CD8-positive, alpha-beta memory T cell (primary cell): ENCODE measurements at regions not wholly inside any gene's neighbourhood (a gene's known extent, or its start where the extent isn't known, plus 50 kb on each side); places are given as distances from the start of the nearest gene placed in this dataset.
"Not testable (repeated sequence)": the region's sequence is repeated elsewhere in the genome, so short reads cannot be mapped to it uniquely, and the experiment has no call there.

Source experiments
- CTCF ChIA-PET: fragments of 350-600 bp; sonication (Branson Sonifier 250); formaldehyde crosslinking; loops from one replicate; lab custom pipeline; 2021; ENCODE audit warnings: antibody characterized with exemption; lab: Charles Lee
- POLR2A ChIA-PET: fragments of 350-600 bp; sonication (Branson Sonifier 250); formaldehyde crosslinking; loops from one replicate; lab custom pipeline; 2021; ENCODE audit warnings: antibody characterized with exemption; lab: Charles Lee
- DNase-seq, 5 donors: peaks; one replicate each; pipeline versions ENCODE4 v3.0.0 to v3.0.0-alpha.2; 2020 to 2022; ENCODE audit warnings: mixed read lengths in 1 of 5
- H3K27ac ChIP-seq: one replicate; pipeline ENCODE4 v1.7.0; 2013; ENCODE audit warnings: low read depth, mild to moderate bottlenecking, low read length, moderate library complexity
- H3K27me3 ChIP-seq: 2 replicates; pipeline ENCODE4 v1.7.0; 2013; ENCODE audit warnings: low read length, mild to moderate bottlenecking; ENCODE audit not compliant: insufficient read depth, poor library complexity, severe bottlenecking
- H3K36me3 ChIP-seq: 2 replicates; pipeline ENCODE4 v1.7.0; 2013; ENCODE audit warnings: mild to moderate bottlenecking, low read length, moderate library complexity; ENCODE audit not compliant: insufficient read depth
- H3K4me1 ChIP-seq: 2 replicates; pipeline ENCODE4 v1.7.0; 2013; ENCODE audit warnings: mild to moderate bottlenecking, low read length, moderate library complexity; ENCODE audit not compliant: insufficient read depth
- H3K4me3 ChIP-seq: 2 replicates; pipeline ENCODE4 v1.7.0; 2013; ENCODE audit warnings: mild to moderate bottlenecking, low read length
- H3K9me3 ChIP-seq: 2 replicates; pipeline ENCODE4 v1.7.0; 2013; ENCODE audit warnings: mild to moderate bottlenecking, low read length
- H3K27ac Mint-ChIP-seq, 8 donors: one replicate each; pipeline ENCODE4 v1.8.0; 2020 to 2021; ENCODE audit warnings: mixed read lengths in 8 of 8, mild to moderate bottlenecking in 6 of 8, inconsistent platforms in 3 of 8, moderate library complexity in 3 of 8
- H3K27me3 Mint-ChIP-seq, 2 donors: one replicate each; pipeline ENCODE4 v1.8.0; 2020 to 2021; ENCODE audit warnings: mixed read lengths in 2 of 2, mild to moderate bottlenecking in 1 of 2, moderate library complexity in 1 of 2
- H3K36me3 Mint-ChIP-seq, 3 donors: one replicate each; pipeline ENCODE4 v1.8.0; 2020 to 2021; ENCODE audit warnings: mixed read lengths in 3 of 3, inconsistent platforms in 1 of 3, mild to moderate bottlenecking in 1 of 3
- H3K4me1 Mint-ChIP-seq, 3 donors: one replicate each; pipeline ENCODE4 v1.8.0; 2020 to 2021; ENCODE audit warnings: mixed read lengths in 3 of 3, inconsistent platforms in 1 of 3, mild to moderate bottlenecking in 1 of 3
- H3K4me3 Mint-ChIP-seq, 7 donors: one replicate each; pipeline ENCODE4 v1.8.0; 2020 to 2021; ENCODE audit warnings: mixed read lengths in 7 of 7, mild to moderate bottlenecking in 6 of 7, moderate library complexity in 4 of 7, inconsistent platforms in 2 of 7
- H3K9me3 Mint-ChIP-seq, 5 donors: one replicate each; pipeline ENCODE4 v1.8.0; 2020 to 2022; ENCODE audit warnings: mixed read lengths in 5 of 5, mild to moderate bottlenecking in 3 of 5, moderate library complexity in 2 of 5, inconsistent platforms in 1 of 5

GRCh38 chr3:22691407-22691806, 511.7 kb upstream of the UBE2E2 start:
- H3K27me3 ChIP-seq = no peaks in the 10 kb centered on the region

GRCh38 chr3:22691856-22692628, 511.1 kb upstream of the UBE2E2 start:
- Mint-ChIP-seq H3K4me1 (no peaks in the 10 kb centered on the region), H3K4me3 (no peak overlapping the region), H3K27me3 (no peaks in the 10 kb centered on the region), H3K27ac (no peak overlapping the region), H3K36me3 (no peaks in the 10 kb centered on the region), H3K9me3 (peaks cover 0 to 10% (median 5%) of the 10 kb centered on the region in 5 donors)
- H3K36me3 ChIP-seq = no peaks in the 10 kb centered on the region
- H3K27ac ChIP-seq = no peak overlapping the region
- H3K9me3 ChIP-seq = no peaks in the 10 kb centered on the region
- H3K4me1 ChIP-seq = no peaks in the 10 kb centered on the region
- DNase-seq = no peak
- H3K27me3 ChIP-seq = no peaks in the 10 kb centered on the region
- ChIA-PET POLR2A (no interaction called here), CTCF (no interaction called here)
- H3K4me3 ChIP-seq = no peak overlapping the region

More at GRCh38 chr3:22691407-22691806, 511.7 kb upstream of the UBE2E2 start:
- no peaks in the 10 kb centered on the region for H3K36me3 ChIP-seq
- ChIA-PET CTCF (no interaction called here), POLR2A (no interaction called here)
- H3K4me1 ChIP-seq = no peaks in the 10 kb centered on the region
- peaks cover 3 to 16% (median 10%) of the 10 kb centered on the region in 5 donors for H3K9me3 Mint-ChIP-seq
- no peak overlapping the region for H3K27ac ChIP-seq
- DNase-seq = no peak
- no peaks in the 10 kb centered on the region for H3K4me1 Mint-ChIP-seq
- H3K27ac Mint-ChIP-seq = no peak overlapping the region
- no peak overlapping the region for H3K4me3 Mint-ChIP-seq
- no peak overlapping the region for H3K4me3 ChIP-seq
- no peaks in the 10 kb centered on the region for H3K9me3 ChIP-seq
- H3K27me3 Mint-ChIP-seq = no peaks in the 10 kb centered on the region
- H3K36me3 Mint-ChIP-seq = no peaks in the 10 kb centered on the region

GRCh38 chr3:22700876-22701275, 502.3 kb upstream of the UBE2E2 start:
- Mint-ChIP-seq H3K27me3 (no peaks in the 10 kb centered on the region), H3K4me1 (no peaks in the 10 kb centered on the region), H3K9me3 (peaks cover under 1 to 12% (median 3%) of the 10 kb centered on the region in 5 donors), H3K27ac (no peak overlapping the region), H3K4me3 (peak overlapping the region in 1 of 7 donors; percentile 11), H3K36me3 (no peaks in the 10 kb centered on the region)
- no peaks in the 10 kb centered on the region for H3K36me3 ChIP-seq
- no peak for DNase-seq
- H3K4me3 ChIP-seq = no peak overlapping the region
- no peak overlapping the region for H3K27ac ChIP-seq
- H3K4me1 ChIP-seq = no peaks in the 10 kb centered on the region
- ChIA-PET CTCF (no interaction called here), POLR2A (no interaction called here)
- H3K9me3 ChIP-seq = no peaks in the 10 kb centered on the region
- H3K27me3 ChIP-seq = no peaks in the 10 kb centered on the region

- no peak overlapping the region for H3K27ac Mint-ChIP-seq
- peaks cover 0 to under 1% (median 0%) of the 10 kb centered on the region in 3 donors for H3K36me3 Mint-ChIP-seq
- H3K4me1 Mint-ChIP-seq = no peaks in the 10 kb centered on the region
- Histone ChIP-seq H3K9me3 (no peaks in the 10 kb centered on the region), H3K4me3 (no peak overlapping the region), H3K27me3 (no peaks in the 10 kb centered on the region), H3K27ac (no peak overlapping the region), H3K4me1 (no peaks in the 10 kb centered on the region), H3K36me3 (no peaks in the 10 kb centered on the region)
- H3K4me3 Mint-ChIP-seq = no peak overlapping the region
- DNase-seq = no peak
- CTCF ChIA-PET = no interaction called here
- POLR2A ChIA-PET = no interaction called here
- no peaks in the 10 kb centered on the region for H3K27me3 Mint-ChIP-seq
- peaks cover 3 to 13% (median 9%) of the 10 kb centered on the region in 5 donors for H3K9me3 Mint-ChIP-seq
Measured at GRCh38 chr3:22704166-22704565, 499.0 kb upstream of the UBE2E2 start.

- no peaks in the 10 kb centered on the region for H3K9me3 ChIP-seq
- Mint-ChIP-seq H3K36me3 (peaks cover 0 to 6% (median 0%) of the 10 kb centered on the region in 3 donors), H3K27me3 (no peaks in the 10 kb centered on the region)
Measured at GRCh38 chr3:22704571-22705354, 498.4 kb upstream of the UBE2E2 start.

GRCh38 chr3:22706922-22707321, 496.2 kb upstream of the UBE2E2 start:
- CTCF ChIA-PET, H3K27ac Mint-ChIP-seq, H3K36me3 Mint-ChIP-seq, H3K9me3 ChIP-seq, H3K27me3 ChIP-seq, H3K4me3 ChIP-seq, POLR2A ChIA-PET, H3K36me3 ChIP-seq, DNase-seq, H3K4me1 ChIP-seq, H3K4me3 Mint-ChIP-seq, H3K27ac ChIP-seq, H3K4me1 Mint-ChIP-seq, H3K27me3 Mint-ChIP-seq: not testable (repeated sequence)
- peaks cover 7 to 23% (median 18%) of the 10 kb centered on the region in 5 donors for H3K9me3 Mint-ChIP-seq

More at GRCh38 chr3:22704571-22705354, 498.4 kb upstream of the UBE2E2 start:
- Histone ChIP-seq H3K27ac (no peak overlapping the region), H3K4me1 (no peaks in the 10 kb centered on the region), H3K4me3 (no peak overlapping the region), H3K36me3 (no peaks in the 10 kb centered on the region), H3K27me3 (no peaks in the 10 kb centered on the region)
- POLR2A ChIA-PET = no interaction called here
- DNase-seq = no peak
- no peaks in the 10 kb centered on the region for H3K4me1 Mint-ChIP-seq
- no peak overlapping the region for H3K27ac Mint-ChIP-seq
- CTCF ChIA-PET = no interaction called here
- H3K4me3 Mint-ChIP-seq = no peak overlapping the region
- peaks cover 7 to 14% (median 9%) of the 10 kb centered on the region in 5 donors for H3K9me3 Mint-ChIP-seq

GRCh38 chr3:22713936-22714335, 489.2 kb upstream of the UBE2E2 start:
- ChIA-PET CTCF (no interaction called here), POLR2A (no interaction called here)
- Mint-ChIP-seq H3K27me3 (no peaks in the 10 kb centered on the region), H3K4me1 (no peaks in the 10 kb centered on the region), H3K27ac (no peak overlapping the region), H3K36me3 (peaks cover 0 to 6% (median 0%) of the 10 kb centered on the region in 3 donors), H3K4me3 (no peak overlapping the region), H3K9me3 (peaks cover 9 to 29% (median 20%) of the 10 kb centered on the region in 5 donors)
- H3K4me1 ChIP-seq = no peaks in the 10 kb centered on the region
- no peak overlapping the region for H3K4me3 ChIP-seq
- no peak overlapping the region for H3K27ac ChIP-seq
- H3K27me3 ChIP-seq = no peaks in the 10 kb centered on the region
- H3K36me3 ChIP-seq = no peaks in the 10 kb centered on the region
- no peak for DNase-seq
- no peaks in the 10 kb centered on the region for H3K9me3 ChIP-seq

GRCh38 chr3:22714749-22715148, 488.4 kb upstream of the UBE2E2 start:
- DNase-seq = no peak
- Mint-ChIP-seq H3K27ac (no peak overlapping the region), H3K4me3 (no peak overlapping the region), H3K9me3 (peaks cover 5 to 28% (median 16%) of the 10 kb centered on the region in 5 donors), H3K36me3 (no peaks in the 10 kb centered on the region), H3K4me1 (no peaks in the 10 kb centered on the region), H3K27me3 (no peaks in the 10 kb centered on the region)
- CTCF ChIA-PET = no interaction called here
- Histone ChIP-seq H3K4me1 (no peaks in the 10 kb centered on the region), H3K4me3 (no peak overlapping the region), H3K27ac (no peak overlapping the region), H3K27me3 (no peaks in the 10 kb centered on the region), H3K36me3 (no peaks in the 10 kb centered on the region), H3K9me3 (no peaks in the 10 kb centered on the region)
- POLR2A ChIA-PET = no interaction called here
